PFSK-1 (cell line): ENCODE measurements at regions not wholly inside any gene's neighbourhood (a gene's known extent, or its start where the extent isn't known, plus 50 kb on each side); places are given as distances from the start of the nearest gene placed in this dataset.

ENCODE experiments used
- POLR2AphosphoS5 ChIP-seq: IDR thresholded peaks from 2 replicates; pipeline ENCODE4 v1.6.1; 2012; ENCODE audit warnings: low read depth, mild to moderate bottlenecking, control low read depth, low read length, moderate library complexity
- TF ChIP-seq, protein P1 (sequence below), 2 experiments: IDR thresholded peaks; 2 replicates each; pipeline versions ENCODE4 v1.6.1 to v1.8.0; 2011 to 2012; ENCODE audit warnings: low read depth in 2 of 2, low read length in 2 of 2, control low read depth in 1 of 2, inconsistent platforms in 1 of 2, mild to moderate bottlenecking in 1 of 2, moderate library complexity in 1 of 2; ENCODE audit not compliant: insufficient read depth in 1 of 2

- no peak for TF ChIP-seq POLR2AphosphoS5
- TF ChIP-seq, protein P1, sequence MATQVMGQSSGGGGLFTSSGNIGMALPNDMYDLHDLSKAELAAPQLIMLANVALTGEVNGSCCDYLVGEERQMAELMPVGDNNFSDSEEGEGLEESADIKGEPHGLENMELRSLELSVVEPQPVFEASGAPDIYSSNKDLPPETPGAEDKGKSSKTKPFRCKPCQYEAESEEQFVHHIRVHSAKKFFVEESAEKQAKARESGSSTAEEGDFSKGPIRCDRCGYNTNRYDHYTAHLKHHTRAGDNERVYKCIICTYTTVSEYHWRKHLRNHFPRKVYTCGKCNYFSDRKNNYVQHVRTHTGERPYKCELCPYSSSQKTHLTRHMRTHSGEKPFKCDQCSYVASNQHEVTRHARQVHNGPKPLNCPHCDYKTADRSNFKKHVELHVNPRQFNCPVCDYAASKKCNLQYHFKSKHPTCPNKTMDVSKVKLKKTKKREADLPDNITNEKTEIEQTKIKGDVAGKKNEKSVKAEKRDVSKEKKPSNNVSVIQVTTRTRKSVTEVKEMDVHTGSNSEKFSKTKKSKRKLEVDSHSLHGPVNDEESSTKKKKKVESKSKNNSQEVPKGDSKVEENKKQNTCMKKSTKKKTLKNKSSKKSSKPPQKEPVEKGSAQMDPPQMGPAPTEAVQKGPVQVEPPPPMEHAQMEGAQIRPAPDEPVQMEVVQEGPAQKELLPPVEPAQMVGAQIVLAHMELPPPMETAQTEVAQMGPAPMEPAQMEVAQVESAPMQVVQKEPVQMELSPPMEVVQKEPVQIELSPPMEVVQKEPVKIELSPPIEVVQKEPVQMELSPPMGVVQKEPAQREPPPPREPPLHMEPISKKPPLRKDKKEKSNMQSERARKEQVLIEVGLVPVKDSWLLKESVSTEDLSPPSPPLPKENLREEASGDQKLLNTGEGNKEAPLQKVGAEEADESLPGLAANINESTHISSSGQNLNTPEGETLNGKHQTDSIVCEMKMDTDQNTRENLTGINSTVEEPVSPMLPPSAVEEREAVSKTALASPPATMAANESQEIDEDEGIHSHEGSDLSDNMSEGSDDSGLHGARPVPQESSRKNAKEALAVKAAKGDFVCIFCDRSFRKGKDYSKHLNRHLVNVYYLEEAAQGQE (IDR thresholded peaks at IDR 0.05; ENCODE audit: insufficient read depth in 1 of 2, low read depth in 2 of 2, low read length in 2 of 2), result no peak
Measured at GRCh38 chr2:240347373-240347940, 88.0 kb upstream of the GPC1 start.
